HS-27A (cell line): ENCODE measurements at regions not wholly inside any gene's neighbourhood (a gene's known extent, or its start where the extent isn't known, plus 50 kb on each side); places are given as distances from the start of the nearest gene placed in this dataset.

Experiments used
- DNase-seq: peaks from one replicate; pipeline ENCODE4 v3.0.0-alpha.2; 2012; ENCODE audit warnings: low read depth, missing footprints

GRCh38 chr18:45527891-45528290, 87.4 kb upstream of the SLC14A2 start:
- no peak for DNase-seq

- no peak for DNase-seq
Observed at GRCh38 chr18:45528712-45529336, 86.5 kb upstream of the SLC14A2 start.

GRCh38 chr18:45538444-45538843, 76.8 kb upstream of the SLC14A2 start:
- DNase-seq: no peak

GRCh38 chr18:45539491-45539891, 75.8 kb upstream of the SLC14A2 start:
- no peak for DNase-seq

GRCh38 chr18:45540125-45540524, 75.2 kb upstream of the SLC14A2 start:
- DNase-seq: no peak

DNA sequence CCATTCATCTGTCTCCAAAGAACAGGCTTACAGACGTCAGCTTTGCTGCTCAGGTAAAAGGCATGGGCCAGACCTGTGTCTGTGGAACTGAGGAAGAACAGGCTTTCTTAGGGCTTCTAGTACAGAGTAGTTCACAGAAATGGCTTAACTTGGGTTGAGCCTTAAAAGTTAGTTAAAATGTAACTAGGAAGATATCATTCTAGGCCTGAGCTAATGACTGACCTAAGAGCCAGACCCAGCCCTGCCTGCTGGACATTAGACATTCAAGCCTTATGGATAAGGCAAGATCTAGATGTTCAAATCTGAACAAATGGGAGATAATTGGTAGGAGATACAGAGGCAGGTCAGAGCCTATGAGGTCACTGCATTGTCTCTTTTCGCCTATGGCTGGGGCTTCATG, 73.9 kb upstream of the SLC14A2 start:
- DNase-seq: no peak

DNA sequence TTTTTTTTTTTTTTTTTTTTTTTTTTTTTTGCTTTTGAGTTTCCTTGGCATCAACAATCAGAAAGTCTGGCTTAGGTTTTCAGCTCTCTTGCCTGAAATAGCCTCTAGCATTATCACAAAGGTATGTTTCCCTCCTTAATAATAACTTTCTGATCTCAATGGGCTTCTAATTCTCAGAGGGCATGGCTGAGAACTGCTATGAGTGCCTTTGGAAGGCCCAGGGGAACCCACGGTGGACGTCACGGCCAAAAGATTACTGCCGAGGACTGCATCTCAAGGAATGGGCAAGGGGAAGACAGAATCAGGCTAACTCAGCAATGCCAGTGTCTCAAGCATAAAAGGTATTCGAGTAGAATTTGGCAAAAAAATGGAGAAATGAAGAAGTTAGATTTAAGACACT, 73.2 kb upstream of the SLC14A2 start:
- no peak for DNase-seq

DNA sequence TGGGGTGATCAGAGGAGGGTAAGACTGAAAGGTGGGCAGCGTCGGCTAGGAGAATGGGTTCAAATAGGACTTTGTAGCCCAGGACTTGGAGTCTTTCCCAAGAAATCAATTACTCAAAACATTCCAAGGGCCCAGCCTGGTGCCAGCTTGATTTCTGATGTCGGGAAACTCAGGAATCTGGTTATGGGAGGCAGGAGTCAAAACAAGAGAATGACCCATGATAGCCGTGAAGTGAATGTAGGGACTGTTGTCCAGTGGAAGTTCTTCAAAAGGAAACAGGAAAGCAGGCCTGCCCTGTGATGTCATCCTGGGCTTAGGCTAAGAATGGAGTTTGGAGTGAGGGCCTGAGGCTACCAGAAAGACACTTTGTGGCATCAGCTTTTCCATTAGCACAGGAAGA, 67.4 kb upstream of the SLC14A2 start:
- no peak for DNase-seq

DNA sequence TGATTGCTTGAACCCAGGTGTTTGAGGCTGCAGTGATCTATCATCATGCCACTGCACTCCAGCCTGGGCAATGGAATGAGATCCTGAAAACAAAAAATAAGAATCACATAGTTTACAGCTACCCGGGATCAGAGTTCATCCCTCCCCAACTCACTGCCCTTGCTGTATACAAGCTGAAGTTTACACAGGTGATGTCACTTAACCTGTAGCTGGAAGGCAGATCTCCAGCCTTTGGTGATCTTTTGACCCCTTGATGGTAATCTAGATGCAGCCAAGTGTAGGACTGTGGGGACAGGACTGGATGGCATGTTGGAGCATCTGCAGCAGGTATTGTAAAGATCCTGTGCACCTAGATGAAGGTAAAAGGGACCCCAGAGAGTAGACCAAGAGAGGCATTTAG, 66.7 kb upstream of the SLC14A2 start:
- no peak for DNase-seq

DNA sequence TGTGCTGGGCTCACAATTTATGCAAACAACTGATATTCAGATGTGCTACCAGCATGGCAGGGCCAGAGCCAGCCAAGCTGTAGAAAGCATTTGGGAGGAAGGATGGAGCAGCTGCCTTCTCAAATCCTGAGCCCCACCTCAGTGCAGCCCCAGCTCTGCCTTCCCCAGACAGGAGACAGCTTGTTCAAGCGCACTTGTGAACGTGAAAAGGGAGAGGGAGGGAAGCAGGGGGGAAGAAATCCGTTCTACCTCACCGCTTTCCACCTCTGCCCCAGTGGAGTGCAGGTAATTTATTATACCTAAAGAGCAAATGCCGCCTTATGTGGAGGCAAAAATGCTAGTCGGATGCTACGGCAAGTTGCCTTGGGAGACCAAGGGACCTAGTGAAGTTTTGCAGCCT, 66.0 kb upstream of the SLC14A2 start:
- no peak for DNase-seq

GRCh38 chr18:45551142-45551815, 64.0 kb upstream of the SLC14A2 start:
- no peak for DNase-seq

DNA sequence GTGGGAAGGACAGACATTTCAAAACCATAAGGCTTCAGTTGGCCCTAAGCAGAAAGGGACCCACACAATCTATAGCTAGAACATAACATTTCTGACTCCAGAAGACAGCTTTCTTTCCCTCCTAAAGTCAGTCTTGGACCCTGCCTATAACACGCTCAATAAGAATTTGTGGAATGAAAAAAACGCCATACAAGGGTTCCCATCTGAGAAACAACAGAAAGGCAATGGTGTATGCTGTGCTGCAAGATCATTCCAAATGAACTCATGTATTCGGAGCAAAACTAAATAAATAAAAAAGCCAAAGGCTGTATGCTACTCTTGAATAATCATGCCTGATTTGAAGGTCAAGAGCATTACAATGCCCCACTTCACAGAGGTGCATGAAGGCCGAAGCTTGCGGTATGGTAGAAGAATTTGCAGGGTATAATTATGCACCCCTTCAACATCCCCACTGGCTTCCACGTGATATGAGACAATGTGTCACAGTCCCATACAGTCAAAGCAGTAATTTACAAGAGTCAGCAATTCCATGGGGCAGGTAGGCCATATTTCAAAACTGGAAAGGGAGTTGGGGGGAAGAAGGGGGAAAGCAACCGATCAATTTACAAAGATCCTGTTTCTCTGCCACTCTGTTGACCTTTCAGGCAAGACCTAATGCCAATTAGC, 61.4 kb upstream of the SLC14A2 start:
- no peak for DNase-seq

DNA sequence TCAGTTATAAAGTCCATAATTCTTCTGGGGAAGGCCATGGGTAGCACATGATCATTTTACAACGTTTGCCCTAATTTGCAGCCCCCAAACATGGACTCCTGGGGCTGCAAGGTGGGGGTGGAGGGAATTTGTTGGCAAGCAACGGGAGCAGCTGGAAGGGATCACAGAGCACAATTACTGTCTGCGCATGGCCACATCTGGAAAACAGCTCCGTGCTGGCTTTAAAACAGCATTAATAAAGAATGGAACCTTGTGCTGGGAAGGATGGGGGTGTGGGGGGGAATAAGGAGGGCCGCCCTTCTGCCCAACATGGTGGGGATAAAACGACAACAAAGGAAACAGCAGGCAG, 60.9 kb upstream of the SLC14A2 start:
- no peak for DNase-seq

DNA sequence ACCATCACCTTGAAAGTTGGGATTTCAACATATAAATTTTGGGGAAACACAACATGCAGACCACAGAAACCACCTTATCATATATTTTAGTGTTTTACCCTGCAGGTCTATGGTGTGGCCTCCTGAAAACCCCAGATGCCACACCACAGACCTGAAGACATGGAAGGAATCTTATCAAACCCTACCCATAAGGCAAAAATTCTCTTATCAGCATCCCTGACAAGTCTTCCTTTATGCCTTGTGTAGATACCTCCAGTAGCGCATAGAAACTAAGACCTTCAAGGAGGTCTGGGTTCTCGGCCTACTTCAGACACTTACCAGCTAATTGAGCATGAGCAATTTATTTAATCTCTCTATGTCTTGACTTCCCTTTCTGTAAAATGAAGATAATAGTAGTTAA, 59.1 kb upstream of the SLC14A2 start:
- DNase-seq: no peak

GRCh38 chr18:45557287-45557686, 58.0 kb upstream of the SLC14A2 start:
- DNase-seq: no peak

DNA sequence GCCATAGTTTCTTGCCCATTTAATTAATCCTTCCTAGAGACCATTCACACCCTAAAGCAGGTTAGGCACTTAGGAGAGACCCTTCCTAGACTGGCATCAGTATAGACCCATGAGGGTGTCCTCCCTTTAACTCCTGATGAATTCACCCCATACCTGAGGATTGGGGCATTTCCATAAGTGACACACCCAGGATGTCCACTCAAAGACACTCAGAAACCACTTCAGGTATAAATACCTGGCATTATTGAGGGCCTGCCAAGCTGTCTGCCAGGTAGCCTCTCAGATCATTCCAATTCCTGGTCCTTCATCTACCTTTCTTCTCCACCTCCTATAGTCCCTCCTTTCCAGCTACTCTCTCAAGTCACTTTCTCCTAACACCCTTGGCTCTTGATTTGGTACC, 57.5 kb upstream of the SLC14A2 start:
- DNase-seq: no peak

DNA sequence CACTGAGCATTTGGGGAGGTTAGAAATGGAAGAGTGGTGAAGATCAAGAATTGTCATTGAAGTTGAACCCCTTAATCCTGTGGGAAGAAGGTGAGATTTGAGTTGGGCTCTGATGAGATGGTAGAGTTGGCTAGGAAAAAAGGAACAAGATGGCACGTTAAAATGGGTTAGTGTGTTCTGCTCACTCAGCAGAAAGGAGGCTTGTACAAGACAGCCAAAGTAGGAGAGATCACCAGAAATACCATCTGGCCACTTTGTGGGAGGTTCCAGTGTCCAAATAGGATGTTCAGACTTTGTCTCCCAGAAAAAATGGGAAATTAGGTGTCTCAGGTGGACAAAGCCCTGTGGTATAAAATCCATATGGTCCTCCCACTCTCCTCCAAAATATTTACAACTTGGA, 56.0 kb upstream of the SLC14A2 start:
- DNase-seq: no peak

- no peak for DNase-seq
Observed at GRCh38 chr18:45560870-45561269, 54.4 kb upstream of the SLC14A2 start.

DNA sequence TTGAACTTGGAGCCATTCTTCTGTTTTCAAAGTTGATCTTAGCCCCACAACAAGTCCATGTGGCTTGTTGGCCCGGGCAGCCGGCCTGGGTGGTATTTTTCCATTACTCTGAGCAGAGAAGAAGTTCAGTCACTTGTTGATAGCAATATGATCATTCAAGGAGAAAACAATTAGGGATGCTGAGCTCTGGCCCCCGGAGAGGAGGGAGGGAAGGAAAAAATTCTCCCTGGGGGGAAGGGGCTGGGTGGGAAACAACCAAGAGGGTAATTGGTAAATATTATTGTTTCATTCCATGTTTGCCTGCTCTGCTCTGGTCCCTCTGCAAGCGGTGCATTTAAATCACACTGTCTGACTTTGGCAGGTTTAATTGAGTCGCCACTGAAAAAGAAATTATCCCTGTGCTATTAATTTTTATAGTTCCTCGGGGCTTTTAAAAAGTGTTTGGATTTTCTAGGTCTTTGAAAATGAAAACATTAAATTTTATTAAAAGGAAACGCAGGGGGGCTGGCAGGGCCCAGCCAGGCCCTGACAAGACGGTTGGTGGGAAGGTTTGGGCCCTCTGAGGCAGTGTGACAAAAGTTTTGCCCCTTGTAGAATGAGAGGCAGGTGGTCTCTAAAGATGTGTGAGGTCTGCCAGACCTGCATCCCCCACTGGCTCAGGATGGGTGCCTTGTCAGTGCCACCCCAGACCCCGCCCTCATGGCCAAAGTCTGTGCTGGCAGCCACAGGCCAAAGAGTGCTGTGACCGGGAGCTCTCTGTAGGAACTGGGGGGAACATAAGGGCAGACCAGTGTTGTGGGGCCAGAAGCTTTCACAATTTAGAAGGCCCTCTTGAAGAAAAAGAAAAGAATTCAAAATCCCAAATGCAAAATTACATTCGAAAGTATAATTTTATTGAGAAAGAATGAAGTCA, 52.5 kb upstream of the SLC14A2 start:
- no peak for DNase-seq

GRCh38 chr18:45565280-45565970, 49.9 kb upstream of the SLC14A2 start:
- DNase-seq: no peak
